PC-3 (cell line): ENCODE measurements at regions not wholly inside any gene's neighbourhood (a gene's known extent, or its start where the extent isn't known, plus 50 kb on each side); places are given as distances from the start of the nearest gene placed in this dataset.
"Not testable (repeated sequence)": the region's sequence is repeated elsewhere in the genome, so short reads cannot be mapped to it uniquely, and the experiment has no call there.

Source experiments
- ATAC-seq: fragments of 200-7000 bp; cut with Tn5 transposase; 2 replicates; pipeline ENCODE4 v1.9.1; 2020; ENCODE audit warnings: mild to moderate bottlenecking, moderate library complexity
- BruUV-seq: library from RNA; stranded (reverse); fragments of 400-500 nt; replicated peaks from 2 replicates; lab custom pipeline; 2021; lab: Mats Ljungman, UMichigan
- CTCF ChIA-PET: fragments of 300-600 bp; sonication (Branson Sonifier 250); formaldehyde crosslinking; loops from one replicate; lab custom pipeline; 2022; ENCODE audit warnings: antibody characterized with exemption; lab: Charles Lee
- POLR2A ChIA-PET: fragments of 300-600 bp; sonication (Branson Sonifier 250); formaldehyde crosslinking; loops from one replicate; lab custom pipeline; 2022; ENCODE audit warnings: antibody characterized with exemption; ENCODE audit not compliant: unreplicated experiment; lab: Charles Lee
- DNase-seq: peaks from one replicate; pipeline ENCODE4 v3.0.0-alpha.2; 2015
- H2AFZ ChIP-seq: fragments of 300-600 bp; sonication (generic); 2 replicates; pipeline ENCODE4 v1.6.0; 2016; ENCODE audit warnings: antibody characterized with exemption, low read length
- H3F3A ChIP-seq: fragments of 300-600 bp; sonication (generic); one replicate; pipeline ENCODE4 v1.6.0; 2017; ENCODE audit warnings: antibody characterized with exemption, low read length, control low read depth, mild to moderate bottlenecking; ENCODE audit not compliant: unreplicated experiment
- H3K27ac ChIP-seq: fragments of 300-600 bp; sonication (generic); 2 replicates; pipeline ENCODE4 v1.5.1; 2016; ENCODE audit warnings: mild to moderate bottlenecking, low read length
- H3K27me3 ChIP-seq: fragments of 300-600 bp; sonication (generic); 2 replicates; pipeline ENCODE4 v1.6.1; 2016; ENCODE audit warnings: low read length, mixed read lengths
- H3K36me3 ChIP-seq: fragments of 300-600 bp; sonication (generic); 2 replicates; pipeline ENCODE4 v1.6.1; 2016; ENCODE audit warnings: low read depth, mixed run types, low read length, mixed read lengths
- H3K4me1 ChIP-seq: fragments of 300-600 bp; sonication (generic); 2 replicates; pipeline ENCODE4 v1.5.1; 2016; ENCODE audit warnings: low read length; ENCODE audit not compliant: insufficient read depth
- H3K4me2 ChIP-seq: fragments of 300-600 bp; sonication (generic); 2 replicates; pipeline ENCODE4 v1.6.0; 2016; ENCODE audit warnings: low read length
- H3K4me3 ChIP-seq: fragments of 300-600 bp; sonication (generic); 2 replicates; pipeline ENCODE4 v1.5.1; 2016; ENCODE audit warnings: mild to moderate bottlenecking, low read length, mixed read lengths
- H3K79me2 ChIP-seq: fragments of 300-600 bp; sonication (generic); 2 replicates; pipeline ENCODE4 v1.6.1; 2017; ENCODE audit warnings: low read length, mixed read lengths
- H3K9ac ChIP-seq: fragments of 300-600 bp; sonication (generic); 2 replicates; pipeline ENCODE4 v1.6.0; 2016; ENCODE audit warnings: mild to moderate bottlenecking, low read length
- H3K9me2 ChIP-seq: fragments of 300-600 bp; sonication (generic); replicated peaks from 2 replicates; pipeline ENCODE4 v1.6.1; 2016; ENCODE audit warnings: mixed run types, low read length, mixed read lengths
- H3K9me3 ChIP-seq: fragments of 300-600 bp; sonication (generic); 2 replicates; pipeline ENCODE4 v1.6.1; 2016; ENCODE audit warnings: low read length, mixed read lengths
- H4K20me1 ChIP-seq: fragments of 300-600 bp; sonication (generic); 2 replicates; pipeline ENCODE4 v1.6.1; 2016; ENCODE audit warnings: low read length, mixed read lengths
- EZH2 ChIP-seq: fragments of 300-600 bp; sonication (generic); IDR thresholded peaks from one replicate; pipeline ENCODE4 v1.6.1; 2017; ENCODE audit warnings: antibody characterized with exemption, mild to moderate bottlenecking, low read length; ENCODE audit not compliant: unreplicated experiment
- EZH2phosphoT487 ChIP-seq: fragments of 300-600 bp; sonication (generic); IDR thresholded peaks from 2 replicates; pipeline ENCODE4 v1.6.1; 2018; ENCODE audit warnings: mild to moderate bottlenecking, antibody characterized with exemption, low read length, borderline replicate concordance
- intact Hi-C: fragments of 100-400 bp; cut with micrococcal nuclease; formaldehyde crosslinking; loops from 2 replicates; pipeline ENCODE4 v1.9.0; 2023
- TF ChIP-seq, protein P1 (sequence below): fragments of 300-600 bp; sonication (generic); conservative IDR thresholded peaks from 2 replicates; pipeline ENCODE4 v1.5.1; 2017; ENCODE audit warnings: antibody characterized with exemption, low read depth, mild to moderate bottlenecking, low read length

DNA sequence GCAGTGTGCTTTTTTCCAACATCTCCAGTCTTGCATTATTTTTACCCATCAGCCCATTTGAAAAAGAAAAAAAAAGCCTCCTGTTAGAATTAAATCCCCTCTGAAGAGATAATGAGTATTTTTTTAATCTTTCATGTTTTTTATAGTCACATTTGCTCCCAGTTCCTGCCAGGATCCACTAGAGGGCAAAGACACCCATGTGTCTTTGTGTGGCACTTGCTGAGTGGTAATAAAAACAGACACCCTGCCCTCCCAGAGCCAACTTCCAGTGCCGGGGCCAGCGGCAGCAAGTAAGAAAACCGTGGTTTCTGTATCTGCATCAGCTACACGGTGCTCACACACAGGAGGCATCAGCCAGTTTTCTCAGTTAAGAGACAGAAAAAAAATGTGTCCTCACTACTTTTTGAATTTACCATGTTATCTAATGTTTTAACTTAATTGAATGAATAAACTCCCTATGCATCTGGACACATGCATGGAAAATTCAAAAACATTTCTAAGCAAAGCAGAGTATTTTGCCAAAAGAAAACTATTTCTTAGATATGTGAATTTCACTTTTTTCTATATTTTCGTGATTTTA is 70.2 kb upstream of the PLEKHG4B start:
- no peaks in the 10 kb centered on the region for H3K9me2 ChIP-seq
- ATAC-seq (peak; percentile 45), DNase-seq (peak; percentile 62)
- H3K36me3 ChIP-seq: no peaks in the 10 kb centered on the region; the same call in 1 of the 2 replicates
- H4K20me1 ChIP-seq: no peaks in the 10 kb centered on the region
- no peaks in the 10 kb centered on the region for H3K4me1 ChIP-seq
- H3K79me2 ChIP-seq: no peaks in the 10 kb centered on the region
- H2AFZ ChIP-seq: peak overlapping the region; percentile 56; the same call in 1 of the 2 replicates
- TF ChIP-seq EZH2phosphoT487: no peak
- no peak for TF ChIP-seq EZH2
- TF ChIP-seq, protein P1, sequence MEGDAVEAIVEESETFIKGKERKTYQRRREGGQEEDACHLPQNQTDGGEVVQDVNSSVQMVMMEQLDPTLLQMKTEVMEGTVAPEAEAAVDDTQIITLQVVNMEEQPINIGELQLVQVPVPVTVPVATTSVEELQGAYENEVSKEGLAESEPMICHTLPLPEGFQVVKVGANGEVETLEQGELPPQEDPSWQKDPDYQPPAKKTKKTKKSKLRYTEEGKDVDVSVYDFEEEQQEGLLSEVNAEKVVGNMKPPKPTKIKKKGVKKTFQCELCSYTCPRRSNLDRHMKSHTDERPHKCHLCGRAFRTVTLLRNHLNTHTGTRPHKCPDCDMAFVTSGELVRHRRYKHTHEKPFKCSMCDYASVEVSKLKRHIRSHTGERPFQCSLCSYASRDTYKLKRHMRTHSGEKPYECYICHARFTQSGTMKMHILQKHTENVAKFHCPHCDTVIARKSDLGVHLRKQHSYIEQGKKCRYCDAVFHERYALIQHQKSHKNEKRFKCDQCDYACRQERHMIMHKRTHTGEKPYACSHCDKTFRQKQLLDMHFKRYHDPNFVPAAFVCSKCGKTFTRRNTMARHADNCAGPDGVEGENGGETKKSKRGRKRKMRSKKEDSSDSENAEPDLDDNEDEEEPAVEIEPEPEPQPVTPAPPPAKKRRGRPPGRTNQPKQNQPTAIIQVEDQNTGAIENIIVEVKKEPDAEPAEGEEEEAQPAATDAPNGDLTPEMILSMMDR: peak; percentile 66
- no peak overlapping the region for H3K27ac ChIP-seq
- H3K27me3 ChIP-seq: 0 out of 2 replicates have a peak, but pooled peaks cover 2% of the 10 kb centered on the region
- CTCF ChIA-PET: no interaction called here
- POLR2A ChIA-PET: no interaction called here
- H3F3A ChIP-seq: no peaks in the 10 kb centered on the region
- no TSS peak for BruUV-seq
- intact Hi-C loops: no loop called here
- 0 out of 2 replicates have a peak overlapping the region, but pooled peaks have one; percentile 30 for H3K4me3 ChIP-seq
- peak overlapping the region; percentile 70 for H3K4me2 ChIP-seq
- H3K9me3 ChIP-seq: no peaks in the 10 kb centered on the region
- H3K9ac ChIP-seq: no peak overlapping the region

DNA sequence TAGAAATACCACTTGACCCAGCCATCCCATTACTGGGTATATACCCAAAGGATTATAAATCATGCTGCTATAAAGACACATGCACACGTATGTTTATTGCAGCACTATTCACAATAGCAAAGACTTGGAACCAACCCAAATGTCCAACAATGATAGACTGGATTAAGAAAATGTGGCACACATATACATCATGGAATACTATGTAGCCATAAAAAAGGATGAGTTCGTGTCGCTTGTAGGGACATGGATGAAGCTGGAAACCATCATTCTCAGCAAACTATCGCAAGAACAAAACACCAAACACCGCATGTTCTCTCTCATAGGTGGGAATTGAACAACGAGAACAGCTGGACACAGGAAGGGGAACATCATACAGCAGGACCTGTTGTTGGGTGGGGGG is 68.1 kb upstream of the PLEKHG4B start:
- H3K4me3 ChIP-seq, H3K36me3 ChIP-seq, H3K4me2 ChIP-seq, H3K27me3 ChIP-seq, H3K27ac ChIP-seq, BruUV-seq, H3K9me2 ChIP-seq, H3K9ac ChIP-seq, H3F3A ChIP-seq, H3K9me3 ChIP-seq, H4K20me1 ChIP-seq, H3K4me1 ChIP-seq, ATAC-seq, H3K79me2 ChIP-seq, intact Hi-C loops, POLR2A ChIA-PET, H2AFZ ChIP-seq, CTCF ChIA-PET, DNase-seq: not testable (repeated sequence)

DNA sequence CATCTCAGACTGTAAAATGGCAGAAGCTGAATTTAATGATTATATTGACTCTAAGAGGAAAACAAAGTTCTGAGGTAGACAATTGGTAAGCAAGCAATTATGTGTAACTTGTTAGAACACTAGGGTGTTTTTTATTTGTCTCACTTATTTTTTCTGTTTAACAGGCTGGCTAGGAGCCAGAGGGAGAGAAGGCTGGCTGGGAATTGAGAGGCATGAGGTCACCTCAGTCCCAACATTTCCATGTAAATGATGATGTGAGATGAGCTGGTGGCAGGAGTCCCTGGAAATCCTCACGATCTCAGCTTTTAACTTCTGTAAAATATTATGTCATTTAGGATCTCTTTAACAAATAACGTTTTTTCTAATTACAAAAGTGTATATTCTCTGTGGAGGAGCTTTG is 66.9 kb upstream of the PLEKHG4B start:
- BruUV-seq, H4K20me1 ChIP-seq, CTCF ChIA-PET, H3K9me3 ChIP-seq, H3K4me1 ChIP-seq, H3K9me2 ChIP-seq, H3K4me2 ChIP-seq, H3K9ac ChIP-seq, H3K27me3 ChIP-seq, H3K79me2 ChIP-seq, POLR2A ChIA-PET, H2AFZ ChIP-seq, ATAC-seq, H3K27ac ChIP-seq, H3F3A ChIP-seq, H3K4me3 ChIP-seq, intact Hi-C loops, DNase-seq, H3K36me3 ChIP-seq: not testable (repeated sequence)

DNA sequence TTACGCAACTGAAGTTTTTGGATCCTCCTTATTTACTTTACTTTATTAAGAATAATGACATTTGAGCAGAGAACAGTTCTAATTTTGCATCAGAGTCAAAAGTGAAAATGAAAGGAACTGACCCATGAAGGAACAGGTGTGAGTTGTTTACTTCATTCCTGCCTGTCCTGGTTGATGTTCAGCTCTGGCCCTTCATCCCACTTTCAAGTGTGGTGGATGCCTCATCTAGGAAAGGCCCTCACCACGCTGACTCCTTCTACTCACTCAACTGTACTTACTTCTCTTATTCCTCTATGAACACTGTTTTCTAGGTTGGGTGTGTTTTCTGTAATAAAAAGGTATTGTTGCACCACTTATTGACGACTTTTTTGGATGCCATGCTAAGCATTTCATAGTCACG is 61.8 kb upstream of the PLEKHG4B start:
- H2AFZ ChIP-seq: no peak overlapping the region
- no peak overlapping the region for H3K9ac ChIP-seq
- no peaks in the 10 kb centered on the region for H4K20me1 ChIP-seq
- no peak for TF ChIP-seq EZH2
- TF ChIP-seq EZH2phosphoT487: no peak
- TF ChIP-seq, protein P1: no peak
- DNase-seq (no peak), ATAC-seq (no peak)
- H3K27me3 ChIP-seq: peaks cover 21% of the 10 kb centered on the region
- no peak overlapping the region for H3K4me2 ChIP-seq
- CTCF ChIA-PET: no interaction called here
- H3K36me3 ChIP-seq: no peaks in the 10 kb centered on the region
- BruUV-seq: no TSS peak
- H3K9me3 ChIP-seq: 0 out of 2 replicates have a peak, but pooled peaks cover 4% of the 10 kb centered on the region
- H3K79me2 ChIP-seq: no peaks in the 10 kb centered on the region
- no peaks in the 10 kb centered on the region for H3K9me2 ChIP-seq
- no peaks in the 10 kb centered on the region for H3K4me1 ChIP-seq
- intact Hi-C loops: no loop called here
- POLR2A ChIA-PET: no interaction called here
- no peaks in the 10 kb centered on the region for H3F3A ChIP-seq
- no peak overlapping the region for H3K27ac ChIP-seq
- no peak overlapping the region for H3K4me3 ChIP-seq

DNA sequence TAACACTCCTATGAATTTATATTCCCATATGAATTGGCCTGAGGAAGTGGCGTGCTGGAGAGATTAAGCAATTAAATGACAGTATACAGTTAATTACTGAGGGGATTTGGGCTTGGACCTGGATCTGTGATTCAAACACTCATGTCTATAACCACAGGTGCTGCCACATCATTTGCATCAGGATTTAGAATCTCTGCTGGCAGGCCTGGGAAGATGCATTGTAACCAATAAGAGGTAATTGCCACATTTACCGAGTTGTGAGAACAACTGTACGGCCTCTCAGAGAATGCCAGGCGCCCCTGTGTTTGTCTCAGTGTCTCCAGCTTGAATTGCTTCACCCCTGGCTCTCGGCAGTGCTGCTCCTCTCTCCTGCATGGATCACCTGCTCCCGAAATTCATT is 61.4 kb upstream of the PLEKHG4B start:
- H3K9ac ChIP-seq, intact Hi-C loops, BruUV-seq, H3K36me3 ChIP-seq, H3K9me3 ChIP-seq, ATAC-seq, POLR2A ChIA-PET, H3K4me3 ChIP-seq, H2AFZ ChIP-seq, H4K20me1 ChIP-seq, H3F3A ChIP-seq, H3K4me1 ChIP-seq, H3K9me2 ChIP-seq, H3K79me2 ChIP-seq, CTCF ChIA-PET, H3K4me2 ChIP-seq, DNase-seq, H3K27ac ChIP-seq: not testable (repeated sequence)
- peaks cover 21% of the 10 kb centered on the region for H3K27me3 ChIP-seq
